Mesenchymal stem cell (in vitro differentiated cells and primary cell): ENCODE measurements at regions not wholly inside any gene's neighbourhood (a gene's known extent, or its start where the extent isn't known, plus 50 kb on each side); places are given as distances from the start of the nearest gene placed in this dataset.

Experiments
- DNase-seq: peaks from one replicate; pipeline ENCODE4 v3.0.0-alpha.2; 2013
- H2AFZ ChIP-seq: one replicate; pipeline ENCODE4 v1.6.1; 2013; ENCODE audit warnings: low read depth, mild to moderate bottlenecking, control low read depth, inconsistent platforms, low read length, moderate library complexity
- H2AK5ac ChIP-seq: 2 replicates; pipeline ENCODE4 v1.6.1; 2013; ENCODE audit warnings: low read length, moderate library complexity, mild to moderate bottlenecking, inconsistent platforms; ENCODE audit not compliant: severe bottlenecking
- H2BK120ac ChIP-seq: one replicate; pipeline ENCODE4 v1.6.1; 2013; ENCODE audit warnings: low read depth, mild to moderate bottlenecking, inconsistent platforms, low read length, moderate library complexity
- H2BK12ac ChIP-seq, 2 experiments: one replicate each; pipeline ENCODE4 v1.6.1; 2013; ENCODE audit warnings: inconsistent platforms in 2 of 2, low read length in 2 of 2, mild to moderate bottlenecking in 2 of 2, moderate library complexity in 2 of 2, control low read depth in 1 of 2
- H2BK15ac ChIP-seq: one replicate; pipeline ENCODE4 v1.6.1; 2013; ENCODE audit warnings: mild to moderate bottlenecking, low read depth, inconsistent platforms; ENCODE audit not compliant: poor library complexity, severe bottlenecking
- H2BK5ac ChIP-seq: 2 replicates; pipeline ENCODE4 v1.6.1; 2013; ENCODE audit warnings: low read depth, mild to moderate bottlenecking, low read length, control low read depth, inconsistent platforms; ENCODE audit not compliant: poor library complexity, severe bottlenecking
- H3K14ac ChIP-seq, 2 experiments: one replicate each; pipeline ENCODE4 v1.6.1; 2013; ENCODE audit warnings: inconsistent platforms in 2 of 2, low read length in 2 of 2, control low read depth in 1 of 2, mild to moderate bottlenecking in 1 of 2, moderate library complexity in 1 of 2
- H3K18ac ChIP-seq, 2 experiments: one replicate each; pipeline ENCODE4 v1.6.1; 2013; ENCODE audit warnings: inconsistent platforms in 2 of 2, low read length in 2 of 2, control low read depth in 1 of 2, low read depth in 1 of 2, mild to moderate bottlenecking in 1 of 2
- H3K23ac ChIP-seq, 2 experiments: one replicate each; pipeline ENCODE4 v1.6.1; 2013; ENCODE audit warnings: inconsistent platforms in 2 of 2, low read length in 2 of 2, mild to moderate bottlenecking in 2 of 2, moderate library complexity in 2 of 2, control low read depth in 1 of 2
- H3K27ac ChIP-seq: 2 replicates; pipeline ENCODE4 v1.5.1; 2013; ENCODE audit warnings: mild to moderate bottlenecking, moderate library complexity, low read length, control low read depth, inconsistent platforms; ENCODE audit not compliant: poor library complexity, severe bottlenecking
- H3K27me3 ChIP-seq, 2 experiments: 2 replicates each; pipeline versions ENCODE4 v1.6.1 to v1.7.0; 2013; ENCODE audit warnings: low read length in 2 of 2, mild to moderate bottlenecking in 2 of 2, moderate library complexity in 2 of 2, control low read depth in 1 of 2, inconsistent platforms in 1 of 2; ENCODE audit not compliant: control insufficient read depth in 1 of 2, insufficient read depth in 1 of 2
- H3K36me3 ChIP-seq, 2 experiments: 2 replicates each; pipeline versions ENCODE4 v1.6.1 to v1.7.0; 2013; ENCODE audit warnings: low read length in 2 of 2, control low read depth in 1 of 2, inconsistent platforms in 1 of 2, low read depth in 1 of 2, mild to moderate bottlenecking in 1 of 2; ENCODE audit not compliant: insufficient read depth in 2 of 2, control insufficient read depth in 1 of 2
- H3K4ac ChIP-seq, 2 experiments: one replicate each; pipeline ENCODE4 v1.6.1; 2013; ENCODE audit warnings: inconsistent platforms in 2 of 2, low read length in 2 of 2, mild to moderate bottlenecking in 2 of 2, moderate library complexity in 2 of 2, control low read depth in 1 of 2, low read depth in 1 of 2
- H3K4me1 ChIP-seq: 2 replicates; pipeline ENCODE4 v1.6.1; 2013; ENCODE audit warnings: low read depth, low read length, control low read depth; ENCODE audit not compliant: control insufficient read depth, insufficient read depth
- H3K4me2 ChIP-seq: 2 replicates; pipeline ENCODE4 v1.6.1; 2013; ENCODE audit warnings: low read length, mild to moderate bottlenecking, inconsistent platforms; ENCODE audit not compliant: poor library complexity, severe bottlenecking
- H3K4me3 ChIP-seq, 2 experiments: 2 replicates each; pipeline versions ENCODE4 v1.5.1 to v1.7.0; 2013; ENCODE audit warnings: low read length in 2 of 2, mild to moderate bottlenecking in 2 of 2, control low read depth in 1 of 2, low read depth in 1 of 2; ENCODE audit not compliant: insufficient read depth in 1 of 2
- H3K79me1 ChIP-seq: replicated peaks from 2 replicates; pipeline ENCODE4 v1.6.1; 2013; ENCODE audit warnings: mild to moderate bottlenecking, control low read depth, low read length, inconsistent platforms; ENCODE audit not compliant: poor library complexity, severe bottlenecking
- H3K9ac ChIP-seq: 2 replicates; pipeline ENCODE4 v1.7.0; 2013; ENCODE audit warnings: mild to moderate bottlenecking, low read length, moderate library complexity
- H3K9me3 ChIP-seq: 2 replicates; pipeline ENCODE4 v1.7.0; 2013; ENCODE audit warnings: mild to moderate bottlenecking, low read length; ENCODE audit not compliant: control insufficient read depth
- H4K8ac ChIP-seq: one replicate; pipeline ENCODE4 v1.6.1; 2013; ENCODE audit warnings: inconsistent platforms, mild to moderate bottlenecking, low read length, moderate library complexity
- H4K91ac ChIP-seq: one replicate; pipeline ENCODE4 v1.6.1; 2013; ENCODE audit warnings: mild to moderate bottlenecking, low read length, inconsistent platforms
- whole genome bisulfite sequencing: methylation state at CpG from one replicate; pipeline ENCODE4 v1.1.7; 2013; ENCODE audit warnings: mixed read lengths; 5-methylcytosine and 5-hydroxymethylcytosine counted together

- Histone ChIP-seq H3K27ac (peak overlapping the region; percentile 29), H3K4me2 (no peak overlapping the region), H2AFZ (no peak overlapping the region), H3K4me1 (peaks cover 2% of the 10 kb centered on the region), H3K18ac (peak overlapping the region in 1 of 2 experiments; percentile 54), H3K79me1 (no peaks in the 10 kb centered on the region), H3K14ac (no peak overlapping the region), H2BK12ac (peak overlapping the region in 1 of 2 experiments; percentile 84), H3K23ac (no peak overlapping the region), H4K8ac (peak overlapping the region; percentile 84), H3K36me3 (no peaks in the 10 kb centered on the region), H3K9me3 (no peaks in the 10 kb centered on the region), H2BK5ac (no peak overlapping the region), H3K27me3 (no peaks in the 10 kb centered on the region), H2BK120ac (no peak overlapping the region), H2AK5ac (peak overlapping the region; percentile 27), H3K9ac (no peak overlapping the region), H4K91ac (peak overlapping the region; percentile 80), H3K4ac (peak overlapping the region in 1 of 2 experiments; percentile 73), H3K4me3 (no peak overlapping the region), H2BK15ac (no peak overlapping the region)
- 41% methylated on average over 4 of the region's 4 CpGs for WGBS
- peak; percentile 64 for DNase-seq
Measured at GRCh38 chr11:29328961-29329441, 687.8 kb downstream of the KCNA4 start.

GRCh38 chr11:29327891-29328290 is 688.9 kb downstream of the KCNA4 start:
- H3K14ac ChIP-seq = no peak overlapping the region
- no peak overlapping the region for H3K23ac ChIP-seq
- H3K9me3 ChIP-seq = no peaks in the 10 kb centered on the region
- no peaks in the 10 kb centered on the region for H3K79me1 ChIP-seq
- 96% methylated on average over 3 of the region's 4 CpGs for WGBS
- H4K8ac ChIP-seq = no peak overlapping the region
- H3K27me3 ChIP-seq = no peaks in the 10 kb centered on the region
- DNase-seq = no peak
- no peak overlapping the region for H3K9ac ChIP-seq
- no peaks in the 10 kb centered on the region for H3K36me3 ChIP-seq
- H3K4me3 ChIP-seq = no peak overlapping the region
- H2AFZ ChIP-seq = no peak overlapping the region
- H3K18ac ChIP-seq = no peak overlapping the region
- H2BK15ac ChIP-seq = no peak overlapping the region
- no peak overlapping the region for H3K4me2 ChIP-seq
- H2BK120ac ChIP-seq = no peak overlapping the region
- no peak overlapping the region for H2BK12ac ChIP-seq
- no peak overlapping the region for H2AK5ac ChIP-seq
- no peak overlapping the region for H4K91ac ChIP-seq
- no peak overlapping the region for H3K27ac ChIP-seq
- no peaks in the 10 kb centered on the region for H3K4me1 ChIP-seq
- H2BK5ac ChIP-seq = no peak overlapping the region
- H3K4ac ChIP-seq = no peak overlapping the region

- H3K18ac ChIP-seq = no peak overlapping the region
- no peak overlapping the region for H3K9ac ChIP-seq
- DNase-seq = no peak
- H4K8ac ChIP-seq = no peak overlapping the region
- no peak overlapping the region for H3K4me2 ChIP-seq
- H2BK120ac ChIP-seq = no peak overlapping the region
- no peaks in the 10 kb centered on the region for H3K4me1 ChIP-seq
- H2AK5ac ChIP-seq = no peak overlapping the region
- H3K9me3 ChIP-seq = no peaks in the 10 kb centered on the region
- H3K23ac ChIP-seq = no peak overlapping the region
- no peak overlapping the region for H3K4me3 ChIP-seq
- H2BK5ac ChIP-seq = no peak overlapping the region
- no peaks in the 10 kb centered on the region for H3K27me3 ChIP-seq
- H3K4ac ChIP-seq = no peak overlapping the region
- no peak overlapping the region for H2AFZ ChIP-seq
- over 99% methylated on average over 3 of the region's 3 CpGs for WGBS
- no peak overlapping the region for H4K91ac ChIP-seq
- H2BK15ac ChIP-seq = no peak overlapping the region
- H2BK12ac ChIP-seq = no peak overlapping the region
- H3K79me1 ChIP-seq = no peaks in the 10 kb centered on the region
- H3K36me3 ChIP-seq = no peaks in the 10 kb centered on the region
- H3K14ac ChIP-seq = no peak overlapping the region
- no peak overlapping the region for H3K27ac ChIP-seq
Measured at GRCh38 chr11:29326757-29327156, 690.1 kb downstream of the KCNA4 start.

GRCh38 chr11:29324328-29324727 is 692.5 kb downstream of the KCNA4 start:
- no peaks in the 10 kb centered on the region for H3K27me3 ChIP-seq
- no peak overlapping the region for H2BK5ac ChIP-seq
- no peak overlapping the region for H3K18ac ChIP-seq
- no peaks in the 10 kb centered on the region for H3K4me1 ChIP-seq
- H3K27ac ChIP-seq = no peak overlapping the region
- H3K4me3 ChIP-seq = no peak overlapping the region
- no peak overlapping the region for H3K9ac ChIP-seq
- no peak overlapping the region for H3K4me2 ChIP-seq
- H2BK15ac ChIP-seq = no peak overlapping the region
- no peaks in the 10 kb centered on the region for H3K79me1 ChIP-seq
- no peak overlapping the region for H3K23ac ChIP-seq
- H2AK5ac ChIP-seq = no peak overlapping the region
- no peak overlapping the region for H4K8ac ChIP-seq
- H2BK120ac ChIP-seq = no peak overlapping the region
- no peak overlapping the region for H3K4ac ChIP-seq
- H2AFZ ChIP-seq = no peak overlapping the region
- H3K14ac ChIP-seq = no peak overlapping the region
- H3K36me3 ChIP-seq = no peaks in the 10 kb centered on the region
- no peak overlapping the region for H2BK12ac ChIP-seq
- no peaks in the 10 kb centered on the region for H3K9me3 ChIP-seq
- no peak overlapping the region for H4K91ac ChIP-seq
- DNase-seq = no peak
